T-cell (primary cell): ENCODE measurements at regions not wholly inside any gene's neighbourhood (a gene's known extent, or its start where the extent isn't known, plus 50 kb on each side); places are given as distances from the start of the nearest gene placed in this dataset.

Experiments
- ATAC-seq, 4 experiments: fragments of 200-7000 bp in 3 of 4; fragments of 150-1000 bp in 1 of 4; cut with Tn5 transposase; replicated peaks in 1 of 4; 1 replicate in 3 of 4; 2 replicates in 1 of 4; pipeline ENCODE4 v1.10.0; 2021; ENCODE audit warnings: moderate library complexity in 3 of 4, mild to moderate bottlenecking in 2 of 4, moderate number of reproducible peaks in 1 of 4
- CTCF ChIA-PET, 2 donors: fragments of 300-600 bp; sonication (Branson Sonifier 250); formaldehyde crosslinking; loops; one replicate each; lab custom pipeline; 2022; ENCODE audit warnings: antibody characterized with exemption in 2 of 2; lab: Charles Lee
- POLR2A ChIA-PET, 2 donors: fragments of 300-600 bp; sonication (Branson Sonifier 250); formaldehyde crosslinking; loops; one replicate each; lab custom pipeline; 2022; ENCODE audit warnings: antibody characterized with exemption in 2 of 2; lab: Charles Lee
- DNase-seq, 35 experiments: peaks; one replicate each; pipeline versions ENCODE4 v3.0.0 to v3.0.0-alpha.2; 2013 to 2023
- H3K27ac ChIP-seq: one replicate; pipeline ENCODE4 v1.5.1; 2013; ENCODE audit warnings: low read length
- H3K27me3 ChIP-seq, 2 experiments: replicated peaks in 1 of 2; 1 replicate in 1 of 2; 2 replicates in 1 of 2; pipeline versions ENCODE4 v1.6.1 to v1.7.0; 2013; ENCODE audit warnings: low read length in 1 of 2, mixed read lengths in 1 of 2; ENCODE audit not compliant: control insufficient read depth in 2 of 2, insufficient read depth in 2 of 2; ENCODE audit errors: extremely low read depth in 1 of 2
- H3K36me3 ChIP-seq, 2 donors: 1 replicate in 1 of 2; 2 replicates in 1 of 2; pipeline versions ENCODE4 v1.6.1 to v1.7.0; 2013; ENCODE audit warnings: low read length in 1 of 2; ENCODE audit not compliant: control insufficient read depth in 2 of 2, insufficient read depth in 1 of 2; ENCODE audit errors: extremely low read depth in 1 of 2
- H3K4me1 ChIP-seq, 2 experiments: 1 replicate in 1 of 2; 2 replicates in 1 of 2; pipeline versions ENCODE4 v1.6.1 to v1.7.0; 2013; ENCODE audit warnings: low read length in 2 of 2, mixed read lengths in 1 of 2; ENCODE audit not compliant: insufficient read depth in 2 of 2, control insufficient read depth in 1 of 2; ENCODE audit errors: extremely low read depth in 1 of 2
- H3K4me3 ChIP-seq, 2 donors: 1 replicate in 1 of 2; 2 replicates in 1 of 2; pipeline versions ENCODE4 v1.5.1 to v1.7.0; 2013; ENCODE audit warnings: mild to moderate bottlenecking in 2 of 2, low read length in 1 of 2, moderate library complexity in 1 of 2; ENCODE audit not compliant: control insufficient read depth in 1 of 2; ENCODE audit errors: extremely low read depth in 1 of 2
- H3K9me3 ChIP-seq: 2 replicates; pipeline ENCODE4 v1.7.0; 2013
- H3K27ac Mint-ChIP-seq, 2 donors: one replicate each; pipeline ENCODE4 v1.8.0; 2020 to 2021; ENCODE audit warnings: mild to moderate bottlenecking in 2 of 2, mixed read lengths in 2 of 2
- H3K27me3 Mint-ChIP-seq, 2 donors: one replicate each; pipeline ENCODE4 v1.8.0; 2021 to 2022; ENCODE audit warnings: mixed read lengths in 2 of 2
- H3K36me3 Mint-ChIP-seq: one replicate; pipeline ENCODE4 v1.8.0; 2021; ENCODE audit warnings: mixed read lengths
- H3K4me1 Mint-ChIP-seq, 3 donors: one replicate each; pipeline ENCODE4 v1.8.0; 2020 to 2022; ENCODE audit warnings: mixed read lengths in 3 of 3, mild to moderate bottlenecking in 1 of 3
- H3K4me3 Mint-ChIP-seq, 3 donors: one replicate each; pipeline ENCODE4 v1.8.0; 2020 to 2022; ENCODE audit warnings: mild to moderate bottlenecking in 3 of 3, mixed read lengths in 3 of 3, moderate library complexity in 3 of 3
- H3K9me3 Mint-ChIP-seq, 3 donors: one replicate each; pipeline ENCODE4 v1.8.0; 2020 to 2022; ENCODE audit warnings: mixed read lengths in 3 of 3
- whole genome bisulfite sequencing: methylation state at CpG from one replicate; pipeline ENCODE4 v1.1.5; 2013; ENCODE audit warnings: missing lambda C conversion rate; ENCODE audit not compliant: insufficient coverage; 5-methylcytosine and 5-hydroxymethylcytosine counted together

- Mint-ChIP-seq H3K27ac (no peak overlapping the region), H3K36me3 (no peaks in the 10 kb centered on the region), H3K27me3 (peaks cover 13 to 19% of the 10 kb centered on the region in 2 donors), H3K4me3 (no peak overlapping the region), H3K4me1 (no peaks in the 10 kb centered on the region), H3K9me3 (peaks cover 0 to 7% (median 2%) of the 10 kb centered on the region in 3 donors)
- POLR2A ChIA-PET, result no interaction called here
- H3K9me3 ChIP-seq, result no peaks in the 10 kb centered on the region
- no peak overlapping the region for H3K27ac ChIP-seq
- H3K36me3 ChIP-seq, result no peaks in the 10 kb centered on the region
- 80% methylated on average over 1 of the region's 6 CpGs for WGBS
- H3K4me1 ChIP-seq, result no peaks in the 10 kb centered on the region
- no peaks in the 10 kb centered on the region for H3K27me3 ChIP-seq
- DNase-seq, result no peak
- ATAC-seq, result no peak
- no peak overlapping the region for H3K4me3 ChIP-seq
- CTCF ChIA-PET, result no interaction called here
These were observed 204.8 kb upstream of the NOX3 start for GRCh38 chr6:155660251-155660977.

- Mint-ChIP-seq H3K36me3 (no peaks in the 10 kb centered on the region), H3K4me3 (no peak overlapping the region), H3K9me3 (peaks cover 0 to 13% (median 7%) of the 10 kb centered on the region in 3 donors), H3K4me1 (no peaks in the 10 kb centered on the region), H3K27me3 (peaks cover 9 to 15% of the 10 kb centered on the region in 2 donors), H3K27ac (no peak overlapping the region)
- H3K27ac ChIP-seq, result no peak overlapping the region
- H3K27me3 ChIP-seq, result no peaks in the 10 kb centered on the region
- no CpG with 5 or more reads among the region's 3 CpGs for WGBS
- DNase-seq, result no peak
- H3K4me3 ChIP-seq, result no peak overlapping the region
- ATAC-seq, result no peak
- ChIA-PET POLR2A (no interaction called here), CTCF (no interaction called here)
- H3K4me1 ChIP-seq, result no peaks in the 10 kb centered on the region
- H3K36me3 ChIP-seq, result no peaks in the 10 kb centered on the region
- no peaks in the 10 kb centered on the region for H3K9me3 ChIP-seq
These were observed 200.4 kb upstream of the NOX3 start for GRCh38 chr6:155656024-155656423.

- POLR2A ChIA-PET, result no interaction called here
These were observed 198.8 kb upstream of the NOX3 start for GRCh38 chr6:155654474-155654873.

GRCh38 chr6:155648301-155648700, 192.7 kb upstream of the NOX3 start:
- CTCF ChIA-PET, result no interaction called here
- no peak for DNase-seq
- H3K36me3 ChIP-seq, result no peaks in the 10 kb centered on the region
- Mint-ChIP-seq H3K36me3 (no peaks in the 10 kb centered on the region), H3K9me3 (no peaks in the 10 kb centered on the region), H3K4me3 (no peak overlapping the region), H3K27ac (no peak overlapping the region), H3K27me3 (peaks cover 0 to 5% of the 10 kb centered on the region in 2 donors), H3K4me1 (peaks cover 3 to 11% (median 5%) of the 10 kb centered on the region in 3 donors)
- no peaks in the 10 kb centered on the region for H3K27me3 ChIP-seq
- H3K4me1 ChIP-seq, result peaks cover 0 to 3% of the 10 kb centered on the region in 2 experiments
- POLR2A ChIA-PET, result no interaction called here
- ATAC-seq, result no peak
- no peak overlapping the region for H3K4me3 ChIP-seq
- H3K9me3 ChIP-seq, result no peaks in the 10 kb centered on the region
- WGBS, result 100% methylated on average over 3 of the region's 5 CpGs
- no peak overlapping the region for H3K27ac ChIP-seq

More at GRCh38 chr6:155654474-155654873, 198.8 kb upstream of the NOX3 start:
- ATAC-seq (no peak), DNase-seq (no peak)
- no peaks in the 10 kb centered on the region for H3K27me3 ChIP-seq
- Mint-ChIP-seq H3K4me3 (no peak overlapping the region), H3K9me3 (peaks cover 0 to 13% (median 7%) of the 10 kb centered on the region in 3 donors), H3K27me3 (peaks cover 9 to 15% of the 10 kb centered on the region in 2 donors), H3K36me3 (no peaks in the 10 kb centered on the region), H3K4me1 (no peaks in the 10 kb centered on the region), H3K27ac (no peak overlapping the region)
- no peaks in the 10 kb centered on the region for H3K4me1 ChIP-seq
- H3K9me3 ChIP-seq, result no peaks in the 10 kb centered on the region
- H3K4me3 ChIP-seq, result no peak overlapping the region
- no peak overlapping the region for H3K27ac ChIP-seq
- no peaks in the 10 kb centered on the region for H3K36me3 ChIP-seq
- CTCF ChIA-PET, result no interaction called here

- peaks cover 0 to 5% of the 10 kb centered on the region in 2 donors for H3K27me3 Mint-ChIP-seq
- ATAC-seq, result no peak
- H3K4me3 Mint-ChIP-seq, result no peak overlapping the region
- H3K27me3 ChIP-seq, result no peaks in the 10 kb centered on the region
- no peaks in the 10 kb centered on the region for H3K36me3 ChIP-seq
- no peak overlapping the region for H3K27ac ChIP-seq
- no peak overlapping the region for H3K4me3 ChIP-seq
- no peaks in the 10 kb centered on the region for H3K36me3 Mint-ChIP-seq
- no peak overlapping the region for H3K27ac Mint-ChIP-seq
- POLR2A ChIA-PET, result no interaction called here
- H3K9me3 ChIP-seq, result no peaks in the 10 kb centered on the region
- H3K4me1 Mint-ChIP-seq, result peaks cover 3 to 11% (median 5%) of the 10 kb centered on the region in 3 donors
- DNase-seq, result no peak
- H3K9me3 Mint-ChIP-seq, result peaks cover 0 to 5% (median 2%) of the 10 kb centered on the region in 3 donors
- CTCF ChIA-PET, result no interaction called here
- H3K4me1 ChIP-seq, result peaks cover 0 to 3% of the 10 kb centered on the region in 2 experiments
These were observed 191.7 kb upstream of the NOX3 start for GRCh38 chr6:155647354-155647753.

GRCh38 chr6:155646443-155646842, 190.8 kb upstream of the NOX3 start:
- no peak overlapping the region for H3K4me3 Mint-ChIP-seq
- peaks cover 0 to 3% of the 10 kb centered on the region in 2 experiments for H3K4me1 ChIP-seq
- POLR2A ChIA-PET, result no interaction called here
- peaks cover 0 to 9% (median 6%) of the 10 kb centered on the region in 3 donors for H3K9me3 Mint-ChIP-seq
- no peaks in the 10 kb centered on the region for H3K36me3 Mint-ChIP-seq
- CTCF ChIA-PET, result no interaction called here
- DNase-seq (no peak), ATAC-seq (no peak)
- 100% methylated on average over 2 of the region's 5 CpGs for WGBS
- H3K36me3 ChIP-seq, result no peaks in the 10 kb centered on the region
- H3K9me3 ChIP-seq, result no peaks in the 10 kb centered on the region
- no peaks in the 10 kb centered on the region for H3K27me3 ChIP-seq
- no peak overlapping the region for H3K27ac ChIP-seq
- H3K27me3 Mint-ChIP-seq, result peaks cover 0 to 5% of the 10 kb centered on the region in 2 donors
- H3K27ac Mint-ChIP-seq, result no peak overlapping the region
- H3K4me1 Mint-ChIP-seq, result peaks cover 3 to 11% (median 5%) of the 10 kb centered on the region in 3 donors
- no peak overlapping the region for H3K4me3 ChIP-seq
